DMS53 (cell line): ENCODE measurements at regions not wholly inside any gene's neighbourhood (a gene's known extent, or its start where the extent isn't known, plus 50 kb on each side); places are given as distances from the start of the nearest gene placed in this dataset.

Source experiments
- DNase-seq: peaks from one replicate; lab custom pipeline; 2025; lab: John Stamatoyannopoulos, UW

- no peak for DNase-seq
These were observed 124.6 kb upstream of the ZNF479 start for GRCh38 chr7:57256637-57257375.

GRCh38 chr7:57274535-57275283 lies 142.5 kb upstream of the ZNF479 start:
- no peak for DNase-seq

- DNase-seq = no peak
These were observed 149.2 kb upstream of the ZNF716 start for GRCh38 chr7:57300747-57301146.

GRCh38 chr7:57305192-57305748 lies 144.7 kb upstream of the ZNF716 start:
- peak; percentile 9 for DNase-seq

- peak; percentile 18 for DNase-seq
These were observed 141.2 kb upstream of the ZNF716 start for GRCh38 chr7:57308631-57309408.

GRCh38 chr7:57327081-57327480 lies 122.9 kb upstream of the ZNF716 start:
- DNase-seq = no peak

- DNase-seq = no peak
These were observed 121.5 kb upstream of the ZNF716 start for GRCh38 chr7:57328457-57328856.

GRCh38 chr7:57328963-57329362 lies 121.0 kb upstream of the ZNF716 start:
- DNase-seq = no peak

GRCh38 chr7:57339198-57339944 lies 110.6 kb upstream of the ZNF716 start:
- DNase-seq = no peak

- DNase-seq = no peak
These were observed 107.0 kb upstream of the ZNF716 start for GRCh38 chr7:57342954-57343353.

GRCh38 chr7:57343901-57344622 lies 105.9 kb upstream of the ZNF716 start:
- no peak for DNase-seq

GRCh38 chr7:57344957-57345356 lies 105.0 kb upstream of the ZNF716 start:
- no peak for DNase-seq

- no peak for DNase-seq
These were observed 101.2 kb upstream of the ZNF716 start for GRCh38 chr7:57348646-57349269.

- DNase-seq = no peak
These were observed 95.8 kb upstream of the ZNF716 start for GRCh38 chr7:57354195-57354594.

- no peak for DNase-seq
These were observed 95.2 kb upstream of the ZNF716 start for GRCh38 chr7:57354679-57355338.

GRCh38 chr7:57361406-57361805 lies 88.6 kb upstream of the ZNF716 start:
- DNase-seq = no peak

GRCh38 chr7:57362868-57363267 lies 87.1 kb upstream of the ZNF716 start:
- no peak for DNase-seq

- DNase-seq = no peak
These were observed 86.7 kb upstream of the ZNF716 start for GRCh38 chr7:57363321-57363720.

- no peak for DNase-seq
These were observed 84.9 kb upstream of the ZNF716 start for GRCh38 chr7:57364933-57365710.
